CD14-positive monocyte (primary cell): ENCODE measurements at regions not wholly inside any gene's neighbourhood (a gene's known extent, or its start where the extent isn't known, plus 50 kb on each side); places are given as distances from the start of the nearest gene placed in this dataset.

ENCODE experiments used
- DNase-seq, 3 donors: peaks; one replicate each; pipeline ENCODE4 v3.0.0-alpha.2; 2011 to 2022
- H2AFZ ChIP-seq: 2 replicates; pipeline ENCODE4 v1.6.0; 2012; ENCODE audit warnings: mild to moderate bottlenecking, low read depth, low read length, inconsistent platforms; ENCODE audit not compliant: insufficient read depth, poor library complexity, severe bottlenecking
- H3K27ac ChIP-seq, 2 donors: 1 replicate in 1 of 2; 2 replicates in 1 of 2; pipeline ENCODE4 v1.5.1; 2012 to 2013; ENCODE audit warnings: low read length in 2 of 2, control low read depth in 1 of 2, inconsistent platforms in 1 of 2, low read depth in 1 of 2, mild to moderate bottlenecking in 1 of 2
- H3K27me3 ChIP-seq, 2 donors: one replicate each; pipeline versions ENCODE4 v1.6.0 to v1.6.1; 2011 to 2013; ENCODE audit warnings: low read length in 2 of 2; ENCODE audit not compliant: control insufficient read depth in 2 of 2, insufficient read depth in 2 of 2
- H3K36me3 ChIP-seq, 2 donors: replicated peaks in 1 of 2; 1 replicate in 1 of 2; 2 replicates in 1 of 2; pipeline versions ENCODE4 v1.5.1 to v1.6.1; 2012 to 2013; ENCODE audit warnings: low read length in 2 of 2, control low read depth in 1 of 2, inconsistent platforms in 1 of 2, mild to moderate bottlenecking in 1 of 2; ENCODE audit not compliant: insufficient read depth in 2 of 2, control insufficient read depth in 1 of 2
- H3K4me1 ChIP-seq, 2 donors: 1 replicate in 1 of 2; 2 replicates in 1 of 2; pipeline versions ENCODE4 v1.5.1 to v1.6.1; 2012 to 2013; ENCODE audit warnings: low read length in 2 of 2, control low read depth in 1 of 2, inconsistent platforms in 1 of 2, mild to moderate bottlenecking in 1 of 2, moderate library complexity in 1 of 2; ENCODE audit not compliant: insufficient read depth in 2 of 2, control insufficient read depth in 1 of 2
- H3K4me2 ChIP-seq: replicated peaks from 2 replicates; pipeline ENCODE3; 2012; ENCODE audit warnings: low read length, moderate library complexity, mild to moderate bottlenecking; ENCODE audit not compliant: poor library complexity, severe bottlenecking; ENCODE audit errors: extremely low read depth
- H3K4me3 ChIP-seq, 3 experiments: fragments of 200-600 bp in 1 of 3; sonication (generic) in 1 of 3; replicated peaks in 1 of 3; 1 replicate in 2 of 3; 2 replicates in 1 of 3; pipeline ENCODE4 v1.5.1; 2011 to 2013; ENCODE audit warnings: low read length in 3 of 3, mild to moderate bottlenecking in 3 of 3, control low read depth in 2 of 3, low read depth in 2 of 3, inconsistent platforms in 1 of 3, moderate library complexity in 1 of 3
- H3K79me2 ChIP-seq: 2 replicates; pipeline ENCODE4 v1.6.0; 2012; ENCODE audit warnings: mild to moderate bottlenecking, control low read depth, inconsistent platforms, low read length, moderate library complexity; ENCODE audit not compliant: insufficient read depth
- H3K9ac ChIP-seq: 2 replicates; pipeline ENCODE4 v1.6.0; 2017; ENCODE audit warnings: low read length, mild to moderate bottlenecking; ENCODE audit not compliant: insufficient read depth, poor library complexity, severe bottlenecking
- H3K9me3 ChIP-seq, 2 donors: replicated peaks in 1 of 2; 1 replicate in 1 of 2; 2 replicates in 1 of 2; pipeline versions ENCODE4 v1.5.1 to v1.6.1; 2012 to 2013; ENCODE audit warnings: low read length in 2 of 2, control low read depth in 1 of 2; ENCODE audit not compliant: control insufficient read depth in 1 of 2, insufficient read depth in 1 of 2
- H4K20me1 ChIP-seq: 2 replicates; pipeline ENCODE4 v1.6.0; 2012; ENCODE audit warnings: mild to moderate bottlenecking, low read length, control low read depth, moderate library complexity; ENCODE audit not compliant: insufficient read depth
- H3K27ac Mint-ChIP-seq, 7 donors: one replicate each; pipeline ENCODE4 v1.8.0; 2020; ENCODE audit warnings: mild to moderate bottlenecking in 7 of 7, mixed read lengths in 7 of 7, moderate library complexity in 6 of 7, inconsistent platforms in 2 of 7
- H3K27me3 Mint-ChIP-seq, 3 donors: one replicate each; pipeline ENCODE4 v1.8.0; 2021 to 2022; ENCODE audit warnings: low read depth in 3 of 3, mild to moderate bottlenecking in 3 of 3, mixed read lengths in 3 of 3, moderate library complexity in 3 of 3, inconsistent platforms in 1 of 3
- H3K36me3 Mint-ChIP-seq, 2 donors: one replicate each; pipeline ENCODE4 v1.8.0; 2020; ENCODE audit warnings: mixed read lengths in 2 of 2, inconsistent platforms in 1 of 2, mild to moderate bottlenecking in 1 of 2
- H3K4me1 Mint-ChIP-seq: one replicate; pipeline ENCODE4 v1.8.0; 2020; ENCODE audit warnings: mild to moderate bottlenecking, mixed read lengths
- H3K4me3 Mint-ChIP-seq, 2 donors: one replicate each; pipeline ENCODE4 v1.8.0; 2020; ENCODE audit warnings: mild to moderate bottlenecking in 2 of 2, mixed read lengths in 2 of 2, moderate library complexity in 1 of 2
- H3K9me3 Mint-ChIP-seq, 7 donors: one replicate each; pipeline ENCODE4 v1.8.0; 2020 to 2022; ENCODE audit warnings: mixed read lengths in 7 of 7, mild to moderate bottlenecking in 6 of 7, moderate library complexity in 6 of 7, inconsistent platforms in 2 of 7
- CTCF ChIP-seq: fragments of 200-600 bp; IDR thresholded peaks from one replicate; pipeline ENCODE4 v1.8.0; 2022; ENCODE audit warnings: antibody characterized with exemption, mild to moderate bottlenecking
- WGBS: methylation state at CpG from one replicate; pipeline ENCODE4 v1.1.5; 2013; ENCODE audit warnings: missing lambda C conversion rate; ENCODE audit not compliant: insufficient coverage; 5-methylcytosine and 5-hydroxymethylcytosine counted together
- intact Hi-C, 2 donors: fragments of 100-400 bp; cut with micrococcal nuclease; formaldehyde crosslinking; loops; one replicate each; pipeline versions ENCODE4 v1.15.0 to v1.15.1; 2023

DNA sequence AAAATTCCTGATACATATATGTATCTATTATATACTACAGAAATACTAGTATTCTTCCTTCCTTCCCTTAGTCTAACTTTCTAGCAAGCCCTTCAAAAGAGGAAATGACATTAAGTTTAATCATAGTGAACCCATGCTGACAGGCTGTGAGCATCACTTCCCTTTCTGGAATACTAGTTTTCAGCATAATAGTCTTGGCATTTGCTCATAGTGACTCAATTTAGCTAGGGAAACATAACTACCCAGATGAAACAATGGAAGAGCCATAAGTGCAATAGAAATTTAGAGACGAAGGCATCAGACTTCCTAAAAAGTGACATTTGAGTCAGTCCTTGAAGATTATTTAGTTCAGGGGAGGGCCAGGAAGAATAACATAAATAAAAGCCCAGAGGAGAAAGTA is 184.5 kb upstream of the CRY1 start:
- H3K9ac ChIP-seq, result no peak overlapping the region
- H3K9me3 Mint-ChIP-seq, result peaks cover 0 to 2% (median 0%) of the 10 kb centered on the region in 7 donors
- peaks cover 0 to 4% (median 2%) of the 10 kb centered on the region in 3 donors for H3K27me3 Mint-ChIP-seq
- no peaks in the 10 kb centered on the region for H3K79me2 ChIP-seq
- H3K36me3 ChIP-seq, result no peaks in the 10 kb centered on the region
- H3K4me1 Mint-ChIP-seq, result peaks cover 4% of the 10 kb centered on the region
- no peak overlapping the region for H3K4me2 ChIP-seq
- no peak for TF ChIP-seq CTCF
- peak overlapping the region; percentile 8 to 79 (median 42) for H3K27ac Mint-ChIP-seq
- peaks cover 0 to 5% of the 10 kb centered on the region in 2 donors for H3K4me1 ChIP-seq
- intact Hi-C loops, result no loop called here
- H3K27ac ChIP-seq, result no peak overlapping the region
- no peaks in the 10 kb centered on the region for H3K27me3 ChIP-seq
- H3K9me3 ChIP-seq, result no peaks in the 10 kb centered on the region
- 0% methylated on average over 1 of the region's 1 CpG for WGBS
- peak; percentile 58 to 73 (median 72) for DNase-seq
- H3K4me3 Mint-ChIP-seq, result peak overlapping the region in 1 of 2 donors; percentile 7
- no peaks in the 10 kb centered on the region for H4K20me1 ChIP-seq
- H3K4me3 ChIP-seq, result no peak overlapping the region
- no peaks in the 10 kb centered on the region for H3K36me3 Mint-ChIP-seq
- H2AFZ ChIP-seq, result no peak overlapping the region

GRCh38 chr12:107282628-107283027 is 189.3 kb upstream of the CRY1 start:
- H3K36me3 Mint-ChIP-seq, result no peaks in the 10 kb centered on the region
- no peak overlapping the region for H3K4me3 Mint-ChIP-seq
- Histone ChIP-seq H3K9ac (no peak overlapping the region), H3K4me1 (peaks cover 0 to 5% of the 10 kb centered on the region in 2 donors), H3K79me2 (no peaks in the 10 kb centered on the region), H3K36me3 (no peaks in the 10 kb centered on the region), H4K20me1 (no peaks in the 10 kb centered on the region), H3K27ac (no peak overlapping the region), H3K9me3 (peaks cover 0 to 4% of the 10 kb centered on the region in 2 donors), H3K27me3 (no peaks in the 10 kb centered on the region), H3K4me3 (no peak overlapping the region), H2AFZ (no peak overlapping the region), H3K4me2 (no peak overlapping the region)
- DNase-seq, result no peak
- peaks cover 0 to 8% (median 0%) of the 10 kb centered on the region in 3 donors for H3K27me3 Mint-ChIP-seq
- no peak overlapping the region for H3K27ac Mint-ChIP-seq
- intact Hi-C loops, result no loop called here
- no peak for TF ChIP-seq CTCF
- 100% methylated on average over 1 of the region's 1 CpG for WGBS
- peaks cover 8% of the 10 kb centered on the region for H3K4me1 Mint-ChIP-seq
- peaks cover 0 to 9% (median 5%) of the 10 kb centered on the region in 7 donors for H3K9me3 Mint-ChIP-seq
